Posterior cingulate gyrus (tissue), 11 donors: ENCODE measurements at regions not wholly inside any gene's neighbourhood (a gene's known extent, or its start where the extent isn't known, plus 50 kb on each side); places are given as distances from the start of the nearest gene placed in this dataset.

Source experiments
- DNase-seq, 10 donors: peaks; one replicate each; pipeline versions ENCODE4 v3.0.0 to v3.0.0-alpha.2; 2020 to 2021; ENCODE audit warnings: mixed read lengths in 3 of 10
- intact Hi-C: fragments of 100-400 bp; cut with DNase I; formaldehyde crosslinking; loops from one replicate; pipeline ENCODE4 v1.15.1; 2023

GRCh38 chr3:167958141-167958540 lies 137.6 kb downstream of the GOLIM4 start:
- intact Hi-C loops: no loop called here
- DNase-seq: no peak

DNA sequence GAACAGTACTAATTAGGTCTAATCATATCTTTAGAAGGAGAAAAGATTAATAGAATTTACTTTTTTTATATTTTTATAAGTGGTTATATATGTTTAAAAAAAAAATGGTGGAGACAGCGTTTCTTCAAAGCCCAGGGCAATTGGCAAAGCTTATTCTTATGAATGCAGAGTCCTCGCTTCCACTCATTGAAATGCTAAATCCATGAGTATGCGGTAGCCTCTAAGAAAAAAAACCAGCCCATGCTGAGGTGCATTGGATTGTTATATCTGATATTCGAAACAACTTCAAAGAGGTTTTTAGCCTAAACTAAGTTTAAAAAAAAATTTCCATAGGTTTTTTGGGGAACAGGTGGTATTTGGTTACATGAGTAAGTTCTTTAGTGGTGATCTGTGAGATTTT lies 142.8 kb downstream of the GOLIM4 start:
- intact Hi-C loops: no loop called here
- no peak for DNase-seq

GRCh38 chr3:167950212-167950611 lies 145.5 kb downstream of the GOLIM4 start:
- intact Hi-C loops: no loop called here
- DNase-seq: no peak

- DNase-seq: no peak
- intact Hi-C loops: no loop called here
These were observed 154.3 kb downstream of the GOLIM4 start for GRCh38 chr3:167941234-167941995.

DNA sequence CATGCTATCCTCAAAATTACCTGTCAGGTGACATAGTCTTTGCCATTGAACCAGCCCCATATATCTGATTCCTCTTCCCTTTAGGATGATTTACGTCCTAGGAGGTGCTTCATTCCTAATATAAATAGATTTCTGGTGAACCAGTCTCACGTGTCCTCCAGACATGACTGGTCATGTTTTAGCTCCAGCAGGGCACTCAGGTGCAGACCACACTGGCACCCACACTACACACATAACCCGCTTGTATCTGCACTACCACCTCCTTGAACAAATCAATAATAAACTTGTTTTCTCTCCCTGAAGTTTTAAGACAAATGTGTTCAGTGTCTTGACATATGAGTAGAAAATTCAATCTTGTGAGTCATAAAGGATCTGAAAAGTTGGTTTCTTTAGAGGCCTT lies 155.5 kb downstream of the GOLIM4 start:
- intact Hi-C loops: no loop called here
- DNase-seq: peak in 1 of 10 donors; percentile 45

- intact Hi-C loops: no loop called here
- no peak for DNase-seq
These were observed 157.2 kb downstream of the GOLIM4 start for GRCh38 chr3:167938516-167938915.

DNA sequence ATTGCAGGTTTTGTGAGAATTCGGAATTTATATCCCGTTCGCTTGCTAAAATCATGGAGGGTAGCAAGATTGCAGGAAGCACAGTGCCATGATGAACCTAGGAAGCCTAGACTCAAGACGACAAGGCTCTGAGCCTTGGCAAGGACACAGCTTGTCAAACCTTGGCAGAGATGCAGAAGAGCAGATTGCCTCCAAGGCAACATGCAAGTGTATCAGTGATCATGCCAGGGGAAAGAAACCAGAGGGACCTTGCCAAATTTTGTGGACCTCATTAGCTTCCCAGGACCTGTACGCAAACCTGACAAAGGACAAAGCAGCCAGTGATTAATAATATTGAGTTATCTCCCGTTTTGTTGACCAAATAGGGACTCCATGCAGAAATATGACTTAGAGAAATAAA lies 159.7 kb downstream of the GOLIM4 start:
- peak in 6 of 10 donors; percentile 7 to 84 (median 16) for DNase-seq
- intact Hi-C loops: no loop called here

- DNase-seq: no peak
- intact Hi-C loops: no loop called here
These were observed 165.3 kb downstream of the GOLIM4 start for GRCh38 chr3:167930453-167930852.

DNA sequence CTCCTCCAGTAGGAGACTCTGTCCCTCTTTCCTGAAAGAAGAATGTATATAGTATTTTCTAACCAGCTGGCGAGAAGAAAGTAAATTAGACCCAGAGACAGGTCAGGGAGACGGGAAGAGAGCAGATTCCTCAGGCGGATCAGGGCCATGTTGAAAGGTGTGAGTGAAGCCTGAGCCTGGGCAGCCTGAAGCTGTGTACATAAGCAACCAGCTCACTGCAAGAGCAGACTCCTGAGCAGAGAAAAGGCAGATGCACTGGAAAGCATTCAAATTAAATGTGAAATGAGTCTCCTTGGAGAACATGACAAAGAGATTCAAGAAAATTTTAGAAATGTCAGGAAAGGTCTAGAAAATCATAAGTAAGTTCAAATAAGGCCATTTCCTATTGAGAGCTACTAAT lies 165.8 kb downstream of the GOLIM4 start:
- DNase-seq: no peak
- intact Hi-C loops: no loop called here

DNA sequence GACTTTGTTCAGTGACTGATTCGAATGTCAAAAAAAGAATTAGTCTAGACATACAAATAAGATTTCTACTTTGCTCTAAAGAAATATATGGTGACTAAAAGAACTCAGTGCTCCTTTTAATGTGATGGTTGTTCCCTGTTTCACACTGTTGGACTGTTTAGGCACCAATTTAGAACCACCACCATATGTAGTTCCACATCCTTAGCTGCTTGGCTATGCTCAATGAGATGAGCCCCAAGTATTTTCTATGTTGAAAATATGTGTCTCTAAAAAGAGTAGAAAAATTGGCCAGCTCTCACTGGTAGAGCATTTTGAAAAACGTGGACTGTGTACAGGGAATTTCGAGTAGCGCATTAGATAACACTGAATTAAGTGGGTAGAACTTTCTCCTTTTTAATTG lies 167.3 kb downstream of the GOLIM4 start:
- no peak for DNase-seq
- intact Hi-C loops: no loop called here

- no peak for DNase-seq
- intact Hi-C loops: no loop called here
These were observed 175.0 kb downstream of the GOLIM4 start for GRCh38 chr3:167920747-167921146.

- intact Hi-C loops: no loop called here
- DNase-seq: no peak
These were observed 176.1 kb downstream of the GOLIM4 start for GRCh38 chr3:167919590-167919989.

DNA sequence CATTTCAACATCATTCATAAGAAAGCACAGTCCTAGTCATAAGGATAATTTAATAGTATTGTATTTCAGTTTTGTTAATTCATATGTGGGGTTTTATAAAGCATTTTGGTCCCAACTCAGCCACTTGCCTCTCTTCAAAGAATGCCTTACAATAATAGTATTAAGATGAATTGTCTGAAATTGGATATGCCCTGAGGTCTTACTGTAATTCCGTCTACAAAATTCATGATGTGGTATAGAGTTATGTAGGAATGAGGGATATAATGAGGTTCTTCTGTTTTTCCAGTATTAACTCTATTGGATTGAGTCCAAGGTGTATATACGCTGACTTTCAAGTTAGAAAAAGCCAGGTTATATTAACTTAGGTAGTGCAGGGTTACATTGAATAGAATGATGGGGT lies 177.0 kb downstream of the GOLIM4 start:
- no peak for DNase-seq
- intact Hi-C loops: no loop called here

GRCh38 chr3:167918008-167918596 lies 177.6 kb downstream of the GOLIM4 start:
- no peak for DNase-seq
- intact Hi-C loops: no loop called here

DNA sequence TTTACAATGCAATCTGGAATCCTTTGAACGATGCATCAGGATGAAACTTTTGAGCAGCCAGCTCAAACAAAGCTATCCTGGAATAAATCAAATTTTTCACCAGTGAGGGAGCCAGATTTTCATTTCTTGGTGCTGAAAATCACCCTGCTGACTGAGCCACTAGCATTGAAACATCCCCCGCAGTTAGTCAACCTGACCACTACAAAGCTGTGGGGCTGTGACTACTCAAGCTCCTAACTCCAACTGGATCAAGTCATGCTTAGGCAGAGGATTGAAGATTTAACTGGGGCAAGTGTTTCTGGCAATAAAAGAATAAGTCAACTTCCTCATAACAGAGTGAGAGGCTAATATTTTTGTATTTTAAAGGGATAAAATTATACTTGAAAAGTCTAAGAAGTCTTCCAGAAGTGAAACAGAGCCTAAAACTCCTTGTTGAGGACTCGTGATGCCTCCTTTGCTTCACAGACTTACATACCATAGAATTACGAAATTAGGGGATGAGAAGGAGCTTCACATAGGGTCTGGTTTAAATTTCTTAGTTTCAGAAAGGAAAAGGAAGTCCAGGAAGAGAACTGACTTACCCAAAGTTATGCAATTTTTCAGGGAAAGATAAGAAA lies 177.8 kb downstream of the SERPINI1 start:
- intact Hi-C loops: no loop called here
- DNase-seq: no peak

DNA sequence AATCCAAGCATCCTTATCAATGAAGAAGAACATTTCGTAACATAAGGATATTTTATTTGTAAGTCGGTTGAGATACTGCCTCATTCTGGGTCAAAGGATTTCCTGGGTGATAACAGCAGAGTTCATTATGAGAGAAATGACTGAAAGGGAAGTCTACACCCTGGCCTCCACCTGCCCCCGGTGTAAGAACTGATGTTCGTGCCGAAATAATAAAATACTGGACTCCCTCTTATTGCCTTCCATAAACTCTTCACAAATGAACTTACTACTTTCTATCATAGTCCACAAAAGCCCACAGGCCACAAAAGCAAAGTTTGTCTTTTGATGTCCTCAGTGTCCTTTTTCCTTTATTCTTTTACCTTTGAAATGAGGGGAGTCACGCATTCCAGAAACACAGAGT lies 174.4 kb downstream of the SERPINI1 start:
- intact Hi-C loops: no loop called here
- DNase-seq: no peak

DNA sequence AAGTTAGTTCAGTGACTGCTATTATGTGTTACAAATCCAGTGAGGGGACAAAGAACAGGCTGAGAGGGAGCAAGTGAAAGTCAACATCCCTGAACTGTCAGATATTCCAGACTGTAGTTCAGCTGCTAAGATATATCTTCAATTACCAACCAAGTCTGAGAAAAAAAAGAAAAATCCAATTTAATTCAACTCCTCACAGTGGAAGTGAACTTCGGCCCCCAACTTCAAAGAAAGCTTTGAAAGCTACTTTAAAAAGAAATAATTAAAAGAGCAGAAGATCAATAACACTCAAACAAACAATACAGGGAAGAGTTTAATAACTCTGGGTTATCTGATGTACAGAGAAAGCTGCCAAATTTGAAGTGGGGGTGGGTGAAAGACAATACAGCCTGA lies 174.0 kb downstream of the SERPINI1 start:
- DNase-seq: no peak
- intact Hi-C loops: no loop called here

DNA sequence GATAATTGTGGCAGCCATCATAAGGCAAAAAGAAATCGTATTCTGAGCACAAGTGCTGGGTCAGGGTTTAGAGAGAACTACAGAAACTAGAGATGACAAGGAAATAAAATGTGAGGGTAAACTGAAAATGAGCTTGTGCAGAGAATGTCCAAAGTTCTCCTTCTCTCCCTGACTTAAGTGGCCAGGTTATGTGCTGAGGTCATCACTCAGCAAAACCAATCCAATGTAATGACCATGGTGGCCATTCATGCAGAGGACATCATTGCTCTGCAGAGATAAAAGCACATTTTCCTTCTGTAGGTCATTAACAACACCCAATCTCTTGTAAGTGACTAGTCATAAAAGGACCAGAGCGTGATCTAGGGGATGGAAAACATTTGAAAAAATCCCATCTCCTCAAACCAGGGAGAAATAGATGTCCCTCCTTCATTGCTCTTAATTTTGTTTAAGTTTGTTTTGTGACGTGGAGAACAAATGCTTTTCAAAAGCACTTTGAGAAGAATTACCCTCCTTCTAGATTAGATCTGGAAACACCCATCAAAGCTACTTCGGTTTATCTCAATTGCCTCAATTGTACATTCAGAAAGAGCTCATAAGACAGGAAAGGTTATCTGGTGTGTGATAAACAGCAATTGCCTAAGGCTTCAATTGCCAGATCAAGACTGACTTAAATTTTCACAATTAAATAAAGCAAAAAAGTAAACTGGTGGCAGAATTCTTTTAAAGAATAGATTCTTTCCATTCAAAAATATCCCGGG lies 173.4 kb downstream of the SERPINI1 start:
- no peak for DNase-seq
- intact Hi-C loops: no loop called here

GRCh38 chr3:167908221-167908620 lies 172.7 kb downstream of the SERPINI1 start:
- no peak for DNase-seq
- intact Hi-C loops: no loop called here

GRCh38 chr3:167901138-167901537 lies 165.6 kb downstream of the SERPINI1 start:
- intact Hi-C loops: no loop called here
- no peak for DNase-seq

DNA sequence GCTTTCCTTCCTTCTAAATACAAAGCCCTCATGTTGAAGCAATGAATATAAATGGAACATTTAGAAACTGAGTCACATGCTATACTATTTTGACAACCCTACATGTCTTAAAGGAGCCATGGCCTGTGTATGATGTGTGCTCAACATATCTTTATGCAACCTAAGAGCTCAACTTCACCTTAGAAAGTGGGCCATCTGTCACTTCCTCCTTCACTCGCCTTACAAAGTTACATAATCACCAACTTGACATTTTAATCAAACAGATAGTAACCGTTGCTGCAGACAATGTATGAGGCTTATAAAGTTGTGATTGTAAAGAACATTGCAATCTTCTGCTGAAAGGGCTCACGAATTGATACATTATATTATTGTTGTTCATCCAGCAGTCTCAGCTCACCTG lies 163.6 kb downstream of the SERPINI1 start:
- no peak for DNase-seq
- intact Hi-C loops: no loop called here
